SJSA1 (cell line): ENCODE measurements at regions not wholly inside any gene's neighbourhood (a gene's known extent, or its start where the extent isn't known, plus 50 kb on each side); places are given as distances from the start of the nearest gene placed in this dataset.

ENCODE experiments used
- DNase-seq, 2 experiments: peaks; one replicate each; pipeline ENCODE4 v3.0.0-alpha.2; 2015 to 2020; ENCODE audit warnings: low spot score in 2 of 2, low read depth in 1 of 2
- H3K27ac ChIP-seq: fragments of 250-450 bp; sonication (Bioruptor Pico); 2 replicates; pipeline ENCODE4 v1.5.1; 2020; ENCODE audit warnings: mild to moderate bottlenecking, moderate library complexity
- H3K27me3 ChIP-seq: fragments of 250-450 bp; sonication (Bioruptor Pico); replicated peaks from 2 replicates; pipeline ENCODE4 v1.5.1; 2020; ENCODE audit warnings: mild to moderate bottlenecking, moderate library complexity
- H3K36me3 ChIP-seq: fragments of 250-450 bp; sonication (Bioruptor Pico); 2 replicates; pipeline ENCODE4 v1.5.1; 2020; ENCODE audit warnings: mild to moderate bottlenecking
- H3K4me1 ChIP-seq: fragments of 250-450 bp; sonication (Bioruptor Pico); replicated peaks from 2 replicates; pipeline ENCODE4 v1.6.1; 2021; ENCODE audit warnings: mild to moderate bottlenecking
- H3K4me3 ChIP-seq: fragments of 250-450 bp; sonication (Bioruptor Pico); 2 replicates; pipeline ENCODE4 v1.5.1; 2020; ENCODE audit warnings: mild to moderate bottlenecking
- H3K9me3 ChIP-seq: fragments of 250-450 bp; sonication (Bioruptor Pico); replicated peaks from 2 replicates; pipeline ENCODE4 v1.5.1; 2020; ENCODE audit warnings: mild to moderate bottlenecking

DNA sequence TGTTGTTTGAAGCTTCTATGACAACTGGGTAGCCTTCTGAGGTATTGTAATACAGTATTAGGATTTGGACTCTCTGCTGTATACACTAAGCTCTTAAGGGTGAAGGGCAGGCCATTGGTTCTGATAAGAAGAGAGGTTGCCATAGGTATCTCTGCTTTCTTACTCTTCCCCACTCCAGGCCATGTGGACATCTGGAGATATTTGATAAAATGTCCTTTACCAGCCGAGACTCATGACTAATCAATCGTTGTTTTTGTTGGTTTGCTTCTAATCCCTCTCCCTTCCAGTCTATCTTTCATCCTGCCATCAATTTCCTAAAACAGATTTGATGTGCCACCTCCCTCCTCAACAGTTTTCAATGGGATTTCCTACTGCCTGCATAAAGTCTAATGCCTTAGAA lies 64.6 kb upstream of the WDR26 start:
- no peaks in the 10 kb centered on the region for H3K9me3 ChIP-seq
- no peak overlapping the region for H3K4me3 ChIP-seq
- H3K27me3 ChIP-seq = no peaks in the 10 kb centered on the region
- DNase-seq = no peak
- H3K27ac ChIP-seq = peak overlapping the region; percentile 98
- peaks cover 48% of the 10 kb centered on the region for H3K4me1 ChIP-seq
- H3K36me3 ChIP-seq = no peaks in the 10 kb centered on the region

DNA sequence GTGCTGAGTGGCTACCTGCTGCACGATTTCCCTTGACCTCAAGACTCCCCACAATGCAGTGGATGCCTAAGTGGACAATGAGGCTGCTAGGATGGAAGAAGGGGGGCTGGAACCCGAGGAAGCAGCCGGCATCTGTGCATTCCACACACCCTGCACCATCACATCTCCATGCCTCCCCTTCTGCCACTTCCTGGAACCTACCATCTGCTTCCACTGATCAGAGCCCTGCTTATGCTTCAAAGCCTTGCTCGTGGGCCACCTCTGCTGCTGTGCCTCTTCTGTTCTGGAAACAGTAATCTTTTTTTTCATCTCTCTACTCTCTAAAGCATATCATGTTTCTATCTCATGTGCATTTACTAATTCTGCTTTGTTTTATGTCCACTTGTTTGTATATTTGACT lies 66.2 kb upstream of the WDR26 start:
- DNase-seq = no peak
- no peaks in the 10 kb centered on the region for H3K36me3 ChIP-seq
- H3K4me3 ChIP-seq = no peak overlapping the region
- peaks cover 61% of the 10 kb centered on the region for H3K4me1 ChIP-seq
- no peaks in the 10 kb centered on the region for H3K9me3 ChIP-seq
- H3K27ac ChIP-seq = no peak overlapping the region
- no peaks in the 10 kb centered on the region for H3K27me3 ChIP-seq

- no peaks in the 10 kb centered on the region for H3K36me3 ChIP-seq
- no peaks in the 10 kb centered on the region for H3K27me3 ChIP-seq
- H3K9me3 ChIP-seq = no peaks in the 10 kb centered on the region
- H3K27ac ChIP-seq = no peak overlapping the region
- no peak overlapping the region for H3K4me3 ChIP-seq
- DNase-seq = no peak
- peaks cover 71% of the 10 kb centered on the region for H3K4me1 ChIP-seq
Observed at GRCh38 chr1:224501836-224502235, 67.2 kb upstream of the WDR26 start.

GRCh38 chr1:224502459-224503160 lies 68.0 kb upstream of the WDR26 start:
- Histone ChIP-seq H3K4me1 (peaks cover 71% of the 10 kb centered on the region), H3K27ac (peak overlapping the region; percentile 56), H3K36me3 (no peaks in the 10 kb centered on the region), H3K4me3 (no peak overlapping the region), H3K27me3 (no peaks in the 10 kb centered on the region), H3K9me3 (no peaks in the 10 kb centered on the region)
- peak; percentile 61 to 69 for DNase-seq

- Histone ChIP-seq H3K4me3 (no peak overlapping the region), H3K27me3 (no peaks in the 10 kb centered on the region), H3K36me3 (no peaks in the 10 kb centered on the region), H3K9me3 (no peaks in the 10 kb centered on the region), H3K27ac (peak overlapping the region; percentile 56), H3K4me1 (peaks cover 71% of the 10 kb centered on the region)
- DNase-seq = peak; percentile 90 to 91
Observed at GRCh38 chr1:224503161-224504118, 68.8 kb upstream of the WDR26 start.

GRCh38 chr1:224504297-224505041 lies 69.9 kb upstream of the WDR26 start:
- Histone ChIP-seq H3K9me3 (no peaks in the 10 kb centered on the region), H3K4me1 (peaks cover 69% of the 10 kb centered on the region), H3K4me3 (no peak overlapping the region), H3K36me3 (no peaks in the 10 kb centered on the region), H3K27ac (peak overlapping the region; percentile 56), H3K27me3 (no peaks in the 10 kb centered on the region)
- no peak for DNase-seq

DNA sequence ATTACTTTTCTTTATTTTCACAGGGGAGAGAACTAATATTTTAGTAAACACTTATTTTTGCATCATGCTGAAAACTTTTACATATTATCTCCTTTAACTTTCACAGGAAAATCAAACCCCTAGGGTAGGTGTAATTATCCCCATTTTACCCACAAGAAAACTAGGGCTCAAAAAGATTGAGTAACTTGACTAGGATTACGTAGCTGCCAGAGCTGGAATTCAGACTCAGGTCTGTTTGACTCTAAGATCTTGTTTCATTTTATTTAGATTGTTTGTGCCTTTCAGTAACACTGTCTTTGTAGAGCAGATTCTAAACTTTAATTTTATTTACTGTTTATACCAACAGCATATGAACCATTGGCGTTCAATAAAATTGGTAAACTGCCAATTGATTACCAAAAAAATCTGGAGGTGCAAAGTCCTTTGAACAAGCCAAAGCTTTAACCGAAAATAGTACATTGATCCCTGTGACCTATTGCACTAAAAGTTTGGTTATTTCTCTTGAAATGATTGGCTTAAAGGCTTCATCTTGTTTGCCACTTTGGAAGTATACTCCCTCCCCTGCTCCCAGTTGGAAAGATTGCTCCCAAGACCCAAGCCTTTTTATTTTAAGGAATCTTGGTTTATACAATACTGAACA lies 71.0 kb upstream of the WDR26 start:
- Histone ChIP-seq H3K36me3 (no peaks in the 10 kb centered on the region), H3K27me3 (no peaks in the 10 kb centered on the region), H3K4me3 (no peak overlapping the region), H3K9me3 (no peaks in the 10 kb centered on the region), H3K4me1 (peaks cover 79% of the 10 kb centered on the region), H3K27ac (peak overlapping the region; percentile 76)
- no peak for DNase-seq

GRCh38 chr1:224506141-224506814 lies 71.7 kb upstream of the WDR26 start:
- peaks cover 86% of the 10 kb centered on the region for H3K4me1 ChIP-seq
- no peaks in the 10 kb centered on the region for H3K27me3 ChIP-seq
- no peaks in the 10 kb centered on the region for H3K9me3 ChIP-seq
- H3K36me3 ChIP-seq = no peaks in the 10 kb centered on the region
- H3K4me3 ChIP-seq = no peak overlapping the region
- peak overlapping the region; percentile 76 for H3K27ac ChIP-seq
- peak; percentile 76 to 81 for DNase-seq

DNA sequence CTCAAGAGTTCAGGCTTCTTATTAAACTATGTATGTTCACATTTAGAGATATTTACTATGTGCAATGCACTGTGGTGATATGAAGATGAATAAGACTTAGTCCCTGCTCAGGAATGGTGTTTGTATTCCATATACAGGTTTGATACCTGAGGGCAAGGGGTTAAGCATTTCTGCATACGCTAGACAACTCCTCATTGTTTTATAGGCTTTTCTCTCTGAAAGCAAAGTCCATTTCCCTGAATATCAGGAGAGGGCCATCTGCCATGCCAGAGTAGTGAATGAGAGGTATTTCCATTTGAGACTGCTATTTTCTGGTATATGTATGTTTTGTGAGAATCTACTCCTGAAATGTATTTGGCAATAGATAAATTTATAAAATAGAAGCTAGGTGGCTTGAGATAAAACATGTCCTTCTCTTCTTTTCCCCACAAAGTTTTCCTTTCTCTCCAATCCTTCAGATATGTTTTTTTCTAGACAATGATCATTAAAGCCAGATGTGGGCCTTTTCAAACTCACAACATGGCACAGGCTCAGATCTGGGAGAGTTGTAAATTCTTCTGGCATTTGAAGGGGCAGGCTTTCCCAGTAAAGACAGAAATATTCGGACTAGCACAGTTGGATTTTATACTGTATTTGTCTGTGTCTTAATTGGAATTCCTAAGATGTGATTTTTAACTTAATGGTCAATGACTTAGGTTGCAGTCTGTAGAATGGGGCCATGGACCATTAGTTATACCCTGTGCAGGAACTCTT lies 73.3 kb upstream of the WDR26 start:
- no peak overlapping the region for H3K4me3 ChIP-seq
- peaks cover 77% of the 10 kb centered on the region for H3K4me1 ChIP-seq
- no peaks in the 10 kb centered on the region for H3K9me3 ChIP-seq
- no peaks in the 10 kb centered on the region for H3K27me3 ChIP-seq
- no peaks in the 10 kb centered on the region for H3K36me3 ChIP-seq
- DNase-seq = peak in 1 of 2 experiments; percentile 27
- no peak overlapping the region for H3K27ac ChIP-seq

GRCh38 chr1:224509907-224510306 lies 75.3 kb upstream of the WDR26 start:
- no peaks in the 10 kb centered on the region for H3K36me3 ChIP-seq
- peaks cover 69% of the 10 kb centered on the region for H3K4me1 ChIP-seq
- peak overlapping the region; percentile 26 for H3K27ac ChIP-seq
- peak in 1 of 2 experiments; percentile 33 for DNase-seq
- no peak overlapping the region for H3K4me3 ChIP-seq
- H3K27me3 ChIP-seq = no peaks in the 10 kb centered on the region
- no peaks in the 10 kb centered on the region for H3K9me3 ChIP-seq

GRCh38 chr1:224510880-224511645 lies 76.5 kb upstream of the WDR26 start:
- peaks cover 58% of the 10 kb centered on the region for H3K4me1 ChIP-seq

More at GRCh38 chr1:224510880-224511645, 76.5 kb upstream of the WDR26 start:
- peak overlapping the region; percentile 26 for H3K27ac ChIP-seq
- H3K4me3 ChIP-seq = no peak overlapping the region
- H3K36me3 ChIP-seq = no peaks in the 10 kb centered on the region
- DNase-seq = peak; percentile 47 to 65
- no peaks in the 10 kb centered on the region for H3K27me3 ChIP-seq
- no peaks in the 10 kb centered on the region for H3K9me3 ChIP-seq
